A549 (cell line): ENCODE measurements at regions not wholly inside any gene's neighbourhood (a gene's known extent, or its start where the extent isn't known, plus 50 kb on each side); places are given as distances from the start of the nearest gene placed in this dataset.
"Not testable (repeated sequence)": the region's sequence is repeated elsewhere in the genome, so short reads cannot be mapped to it uniquely, and the experiment has no call there.

Experiments
- ATAC-seq, 2 experiments: fragments of 200-7000 bp in 1 of 2; fragments of >200 bp in 1 of 2; cut with Nextera tagmentation in 1 of 2; cut with Tn5 transposase in 1 of 2; 3 replicates each; pipeline versions ENCODE4 v1.8.0 to v1.9.1; 2018 to 2020; ENCODE audit warnings: mild to moderate bottlenecking in 1 of 2, moderate library complexity in 1 of 2
- CTCF ChIA-PET: fragments of 300-600 bp; sonication (Branson Sonifier 250); formaldehyde crosslinking; extraction: SDS; loops from one replicate; lab custom pipeline; 2021; ENCODE audit warnings: antibody characterized with exemption, inconsistent platforms; lab: Yijun Ruan, JAX
- POLR2A ChIA-PET: fragments of 350-600 bp; formaldehyde crosslinking; extraction: SDS; loops from one replicate; lab custom pipeline; 2021; ENCODE audit warnings: antibody characterized with exemption, inconsistent platforms; lab: Yijun Ruan, JAX
- DNase-seq, 2 experiments: peaks; one replicate each; pipeline versions ENCODE4 v3.0.0 to v3.0.0-alpha.2; 2011 to 2016; ENCODE audit warnings: low read depth in 1 of 2, low spot score in 1 of 2
- FAIRE-seq: peaks from 2 replicates; lab custom pipeline; 2011; peaks lifted over from hg19 to GRCh38; lab: Jason Lieb, UNC
- H3K27ac ChIP-seq, 2 experiments: fragments of >200 bp; sonication (Bioruptor Twin); formaldehyde crosslinking; 3 replicates each; pipeline ENCODE4 v1.5.1; 2016 to 2017
- H3K4me1 ChIP-seq: fragments of >200 bp; sonication (Bioruptor Twin); formaldehyde crosslinking; 3 replicates; pipeline ENCODE4 v1.6.1; 2016
- H3K4me2 ChIP-seq: fragments of >200 bp; sonication (Bioruptor Twin); formaldehyde crosslinking; 3 replicates; pipeline ENCODE4 v1.6.1; 2016
- H3K4me3 ChIP-seq: fragments of >200 bp; sonication (Bioruptor Twin); formaldehyde crosslinking; 3 replicates; pipeline ENCODE4 v1.5.1; 2016
- H3K9me3 ChIP-seq: fragments of >200 bp; sonication (Bioruptor Twin); formaldehyde crosslinking; 3 replicates; pipeline ENCODE4 v1.6.1; 2016
- ATOH8 ChIP-seq: fragments of 250-450 bp; sonication (Bioruptor Pico); IDR thresholded peaks from 2 replicates; pipeline ENCODE4 v1.5.0; 2020; ENCODE audit warnings: low read depth, mild to moderate bottlenecking, moderate library complexity
- BCL3 ChIP-seq: fragments of >200 bp; sonication (Bioruptor Twin); formaldehyde crosslinking; IDR thresholded peaks from 3 replicates; pipeline ENCODE4 v1.6.1; 2016
- BHLHE40 ChIP-seq: IDR thresholded peaks from 2 replicates; pipeline ENCODE4 v1.6.1; 2012; ENCODE audit warnings: low read depth, low read length, inconsistent platforms
- CBX2 ChIP-seq: fragments of 200-600 bp; sonication (generic); IDR thresholded peaks from 2 replicates; pipeline ENCODE4 v1.6.1; 2016; ENCODE audit warnings: low read depth, mild to moderate bottlenecking, borderline replicate concordance
- CHD4 ChIP-seq: fragments of 200-600 bp; sonication (generic); IDR thresholded peaks from 2 replicates; pipeline ENCODE4 v1.6.1; 2016; ENCODE audit warnings: antibody characterized with exemption, mild to moderate bottlenecking, borderline replicate concordance
- E2F6 ChIP-seq: IDR thresholded peaks from 2 replicates; pipeline ENCODE4 v1.6.1; 2012; ENCODE audit warnings: low read depth, borderline replicate concordance
- KDM1A ChIP-seq: fragments of 200-600 bp; sonication (generic); IDR thresholded peaks from 2 replicates; pipeline ENCODE4 v1.6.1; 2016; ENCODE audit warnings: low read depth, mild to moderate bottlenecking
- KDM5A ChIP-seq: fragments of 200-600 bp; sonication (generic); IDR thresholded peaks from 2 replicates; pipeline ENCODE4 v1.6.1; 2016; ENCODE audit warnings: antibody characterized with exemption, mild to moderate bottlenecking
- MAFK ChIP-seq: fragments of 450-650 bp; IDR thresholded peaks from 2 replicates; pipeline ENCODE4 v1.6.1; 2014; ENCODE audit not compliant: partially characterized antibody
- MYC ChIP-seq: IDR thresholded peaks from 2 replicates; pipeline ENCODE4 v1.6.1; 2012; ENCODE audit warnings: mild to moderate bottlenecking, inconsistent platforms, low read length, improper control_type of control experiment, borderline replicate concordance
- POLR2AphosphoS2 ChIP-seq: conservative IDR thresholded peaks from 2 replicates; pipeline ENCODE4 v1.6.1; 2012; ENCODE audit warnings: low read length, improper control_type of control experiment, inconsistent platforms
- RAD21 ChIP-seq, 2 experiments: fragments of >200 bp in 1 of 2; sonication (Bioruptor Twin) in 1 of 2; formaldehyde crosslinking in 1 of 2; IDR thresholded peaks in 1 of 2; conservative IDR thresholded peaks in 1 of 2; 2 replicates in 1 of 2; 3 replicates in 1 of 2; pipeline ENCODE4 v1.6.1; 2012 to 2018; ENCODE audit warnings: inconsistent platforms in 1 of 2
- TFCP2L1 ChIP-seq: fragments of 250-450 bp; sonication (Bioruptor Pico); IDR thresholded peaks from 2 replicates; pipeline ENCODE4 v1.5.0; 2021; ENCODE audit warnings: mild to moderate bottlenecking
- WGBS: methylation state at CpG from one replicate; pipeline ENCODE4 v1.1.6; 2017; ENCODE audit errors: missing lambda C conversion rate; 5-methylcytosine and 5-hydroxymethylcytosine counted together
- TF ChIP-seq, protein P1 (sequence below): fragments of >200 bp; sonication (Bioruptor Twin); formaldehyde crosslinking; IDR thresholded peaks from 3 replicates; pipeline ENCODE4 v1.5.1; 2016
- TF ChIP-seq, protein P2 (sequence below): fragments of 150-350 bp; IDR thresholded peaks from 2 replicates; pipeline ENCODE4 v1.6.1; 2014; ENCODE audit warnings: low read depth, mild to moderate bottlenecking, low read length

- POLR2A ChIA-PET: interaction anchor here (0.8 kb wide), 1 partner anchor 10 kb away, joined by 3 read pairs; no protein-coding TSS in a partner anchor
- FAIRE-seq (no peak), DNase-seq (no peak), ATAC-seq (no peak)
- CTCF ChIA-PET: no interaction called here
- TF ChIP-seq ATOH8 (CRISPR knock-in tag) (no peak), BHLHE40 (no peak), KDM1A (no peak), KDM5A (no peak), RAD21 (conservative IDR thresholded peaks at IDR 0.05 in 1 of 2, IDR thresholded peaks at IDR 0.05 in 1 of 2) (no peak), POLR2AphosphoS2 (no peak), TFCP2L1 (CRISPR knock-in tag) (no peak), MYC (no peak), CBX2 (no peak), CHD4 (no peak), E2F6 (no peak), BCL3 (no peak)
- TF ChIP-seq, protein P1, sequence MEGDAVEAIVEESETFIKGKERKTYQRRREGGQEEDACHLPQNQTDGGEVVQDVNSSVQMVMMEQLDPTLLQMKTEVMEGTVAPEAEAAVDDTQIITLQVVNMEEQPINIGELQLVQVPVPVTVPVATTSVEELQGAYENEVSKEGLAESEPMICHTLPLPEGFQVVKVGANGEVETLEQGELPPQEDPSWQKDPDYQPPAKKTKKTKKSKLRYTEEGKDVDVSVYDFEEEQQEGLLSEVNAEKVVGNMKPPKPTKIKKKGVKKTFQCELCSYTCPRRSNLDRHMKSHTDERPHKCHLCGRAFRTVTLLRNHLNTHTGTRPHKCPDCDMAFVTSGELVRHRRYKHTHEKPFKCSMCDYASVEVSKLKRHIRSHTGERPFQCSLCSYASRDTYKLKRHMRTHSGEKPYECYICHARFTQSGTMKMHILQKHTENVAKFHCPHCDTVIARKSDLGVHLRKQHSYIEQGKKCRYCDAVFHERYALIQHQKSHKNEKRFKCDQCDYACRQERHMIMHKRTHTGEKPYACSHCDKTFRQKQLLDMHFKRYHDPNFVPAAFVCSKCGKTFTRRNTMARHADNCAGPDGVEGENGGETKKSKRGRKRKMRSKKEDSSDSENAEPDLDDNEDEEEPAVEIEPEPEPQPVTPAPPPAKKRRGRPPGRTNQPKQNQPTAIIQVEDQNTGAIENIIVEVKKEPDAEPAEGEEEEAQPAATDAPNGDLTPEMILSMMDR: no peak
- TF ChIP-seq, protein P2, sequence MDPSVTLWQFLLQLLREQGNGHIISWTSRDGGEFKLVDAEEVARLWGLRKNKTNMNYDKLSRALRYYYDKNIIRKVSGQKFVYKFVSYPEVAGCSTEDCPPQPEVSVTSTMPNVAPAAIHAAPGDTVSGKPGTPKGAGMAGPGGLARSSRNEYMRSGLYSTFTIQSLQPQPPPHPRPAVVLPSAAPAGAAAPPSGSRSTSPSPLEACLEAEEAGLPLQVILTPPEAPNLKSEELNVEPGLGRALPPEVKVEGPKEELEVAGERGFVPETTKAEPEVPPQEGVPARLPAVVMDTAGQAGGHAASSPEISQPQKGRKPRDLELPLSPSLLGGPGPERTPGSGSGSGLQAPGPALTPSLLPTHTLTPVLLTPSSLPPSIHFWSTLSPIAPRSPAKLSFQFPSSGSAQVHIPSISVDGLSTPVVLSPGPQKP: no peak
- Histone ChIP-seq H3K4me1 (no peaks in the 10 kb centered on the region), H3K27ac (no peak overlapping the region), H3K9me3 (no peaks in the 10 kb centered on the region), H3K4me3 (no peak overlapping the region), H3K4me2 (no peak overlapping the region)
- 84% methylated on average over 22 of the region's 22 CpGs for WGBS
These were observed 104.0 kb downstream of the PPIAL4G start for GRCh38 chr1:148379170-148379500.

DNA sequence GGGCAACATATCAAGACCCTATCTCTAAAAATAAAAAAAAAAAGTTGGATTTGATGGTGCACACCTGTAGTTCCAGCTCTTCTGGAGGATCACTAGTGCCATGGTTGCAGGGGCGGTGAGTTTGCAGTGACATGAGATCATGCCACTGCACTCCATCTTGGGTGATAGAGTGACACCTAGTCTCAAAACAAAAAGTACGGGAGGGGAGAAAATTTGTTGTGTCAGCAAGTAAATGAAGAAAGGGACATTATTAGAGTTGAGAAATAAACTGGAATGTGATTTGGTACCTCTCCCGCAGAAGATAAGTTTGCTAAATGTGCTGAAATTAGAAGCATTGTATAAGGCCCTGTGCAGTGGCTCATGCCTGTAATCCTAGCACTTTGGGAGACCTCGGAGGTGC lies 105.1 kb downstream of the PPIAL4G start:
- DNase-seq, POLR2A ChIA-PET: not testable (repeated sequence)
- peak; percentile 71 for TF ChIP-seq MAFK
- TF ChIP-seq, all 56 proteins: peak for 1; not testable (repeated sequence) for 55
- not testable (repeated sequence) for H3K27ac ChIP-seq, H3K4me1 ChIP-seq, H3K4me2 ChIP-seq, ATAC-seq, FAIRE-seq, H3K9me3 ChIP-seq, H3K4me3 ChIP-seq
- WGBS: 86% methylated on average over 4 of the region's 4 CpGs
- CTCF ChIA-PET: interaction anchor here (1.3 kb wide), 1 partner anchor 8 kb away, joined by 3 read pairs; no protein-coding TSS in a partner anchor

DNA sequence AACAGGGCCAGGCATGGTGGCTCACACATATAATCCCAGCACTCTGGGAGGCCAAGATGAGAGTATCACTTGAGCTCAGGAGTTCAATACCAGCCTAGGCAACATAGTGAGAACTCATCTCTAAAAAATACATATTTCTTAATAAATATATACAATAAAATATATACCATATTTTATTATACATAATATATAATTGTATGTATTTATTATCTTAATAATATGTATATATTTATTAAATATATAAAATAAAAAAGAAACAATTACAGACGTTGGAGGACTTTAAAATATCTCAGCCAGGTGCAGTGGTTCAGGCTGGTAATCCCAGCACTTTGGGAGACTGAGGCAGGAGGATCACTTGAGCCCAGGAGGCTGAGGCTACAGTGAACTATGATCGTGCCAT lies 106.1 kb downstream of the PPIAL4G start:
- not testable (repeated sequence) for H3K4me3 ChIP-seq, H3K4me2 ChIP-seq, ATAC-seq, FAIRE-seq, DNase-seq, H3K27ac ChIP-seq, H3K4me1 ChIP-seq, H3K9me3 ChIP-seq
- CTCF ChIA-PET: interaction anchor here (1.3 kb wide), 1 partner anchor 9 kb away, joined by 3 read pairs; no protein-coding TSS in a partner anchor
- 29% methylated on average over 2 of the region's 2 CpGs for WGBS
- POLR2A ChIA-PET: interaction anchor here (1.6 kb wide), 1 partner anchor 12 kb away, joined by 4 read pairs; no protein-coding TSS in a partner anchor
